ENCODE measurements at regions not wholly inside any gene's neighbourhood (a gene's known extent, or its start where the extent isn't known, plus 50 kb on each side); places are given as distances from the start of the nearest gene placed in this dataset.

DNA sequence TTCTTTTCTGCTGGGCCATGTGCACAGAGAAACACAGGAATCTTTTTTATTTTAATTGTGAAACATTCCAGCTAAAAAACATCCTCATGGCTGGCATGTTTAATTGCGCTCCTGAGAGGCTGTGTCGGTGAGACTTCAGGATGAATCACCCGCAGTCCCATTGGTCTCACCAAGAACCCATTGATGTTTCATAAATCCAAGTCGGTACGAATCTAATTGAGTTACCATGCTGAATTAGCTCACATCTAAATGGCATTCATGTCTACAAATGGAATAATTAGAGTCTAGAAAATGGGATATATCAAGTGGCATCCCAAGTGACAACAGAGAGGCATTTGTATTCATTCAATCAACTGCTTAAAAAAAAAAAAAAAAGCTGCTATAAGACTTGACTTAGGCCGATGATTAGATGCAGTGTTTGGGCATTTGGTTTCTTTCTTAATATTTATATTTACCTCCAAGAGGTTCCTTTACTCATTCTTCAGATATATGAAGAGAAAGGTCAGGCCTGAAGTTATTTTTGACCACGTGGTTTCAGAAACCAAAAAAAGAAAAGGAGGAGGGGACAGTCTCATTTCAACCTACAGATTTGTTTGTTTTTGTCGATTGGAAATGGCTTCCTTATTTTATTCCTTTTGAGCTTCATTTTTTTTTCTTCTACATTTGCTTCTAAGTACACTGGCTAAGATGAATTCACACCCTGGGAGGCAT, 79.1 kb upstream of the FOXB1 start:
- intact Hi-C loops (cut with DNase I; ENCODE audit: low total_unique reads): no loop called here
- 73 to 80% (median 76%) methylated on average over 8 of the region's 8 CpGs for WGBS, 5 donors
- no peak for DNase-seq
- Histone ChIP-seq H3K27ac (no peak overlapping the region), H3K9me3 (no peaks in the 10 kb centered on the region), H3K27me3 (peaks cover 0 to 26% (median 0%) of the 10 kb centered on the region in 3 donors), H3K36me3 (no peaks in the 10 kb centered on the region), H3K4me3 (no peak overlapping the region), H3K4me1 (no peaks in the 10 kb centered on the region)
- TF ChIP-seq POLR2A (IDR thresholded peaks at IDR 0.05): no peak

DNA sequence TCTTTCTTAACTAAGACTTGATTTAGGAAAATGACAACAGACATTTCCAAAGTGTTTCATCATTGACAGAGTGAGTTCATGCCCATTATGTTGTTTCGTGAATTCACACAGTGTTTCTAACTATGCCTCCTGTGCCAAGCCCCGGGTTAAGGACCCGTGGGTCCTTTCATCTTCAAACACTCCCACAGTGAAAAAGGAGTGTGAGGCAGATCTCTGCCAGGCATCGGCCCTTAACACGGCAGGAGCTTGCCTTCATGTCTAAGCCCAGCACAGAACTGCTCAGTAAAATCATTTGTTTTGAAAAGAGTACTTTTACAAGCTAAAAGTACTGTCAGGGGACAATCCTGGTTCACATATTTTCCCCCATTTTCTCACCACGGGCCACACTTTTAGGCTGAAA, 80.0 kb upstream of the FOXB1 start:
- intact Hi-C loops (cut with DNase I; ENCODE audit: low total_unique reads): no loop called here
- WGBS, 5 donors: 56 to 72% (median 68%) methylated on average over 6 of the region's 6 CpGs
- Histone ChIP-seq H3K36me3 (no peaks in the 10 kb centered on the region), H3K9me3 (no peaks in the 10 kb centered on the region), H3K4me1 (no peaks in the 10 kb centered on the region), H3K27me3 (peaks cover 0 to 17% (median 0%) of the 10 kb centered on the region in 3 donors), H3K4me3 (no peak overlapping the region), H3K27ac (no peak overlapping the region)
- TF ChIP-seq POLR2A (IDR thresholded peaks at IDR 0.05) (no peak), EP300 (IDR thresholded peaks at IDR 0.05) (no peak), POLR2AphosphoS5 (IDR thresholded peaks at IDR 0.05) (no peak)
- TF ChIP-seq, protein P1, sequence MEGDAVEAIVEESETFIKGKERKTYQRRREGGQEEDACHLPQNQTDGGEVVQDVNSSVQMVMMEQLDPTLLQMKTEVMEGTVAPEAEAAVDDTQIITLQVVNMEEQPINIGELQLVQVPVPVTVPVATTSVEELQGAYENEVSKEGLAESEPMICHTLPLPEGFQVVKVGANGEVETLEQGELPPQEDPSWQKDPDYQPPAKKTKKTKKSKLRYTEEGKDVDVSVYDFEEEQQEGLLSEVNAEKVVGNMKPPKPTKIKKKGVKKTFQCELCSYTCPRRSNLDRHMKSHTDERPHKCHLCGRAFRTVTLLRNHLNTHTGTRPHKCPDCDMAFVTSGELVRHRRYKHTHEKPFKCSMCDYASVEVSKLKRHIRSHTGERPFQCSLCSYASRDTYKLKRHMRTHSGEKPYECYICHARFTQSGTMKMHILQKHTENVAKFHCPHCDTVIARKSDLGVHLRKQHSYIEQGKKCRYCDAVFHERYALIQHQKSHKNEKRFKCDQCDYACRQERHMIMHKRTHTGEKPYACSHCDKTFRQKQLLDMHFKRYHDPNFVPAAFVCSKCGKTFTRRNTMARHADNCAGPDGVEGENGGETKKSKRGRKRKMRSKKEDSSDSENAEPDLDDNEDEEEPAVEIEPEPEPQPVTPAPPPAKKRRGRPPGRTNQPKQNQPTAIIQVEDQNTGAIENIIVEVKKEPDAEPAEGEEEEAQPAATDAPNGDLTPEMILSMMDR (IDR thresholded peaks at IDR 0.05): no peak
- DNase-seq: no peak

GRCh38 chr15:59923508-59923907, 80.6 kb upstream of the FOXB1 start:
- no peaks in the 10 kb centered on the region for H3K4me1 ChIP-seq
- intact Hi-C loops (cut with DNase I; ENCODE audit: low total_unique reads): no loop called here
- no peak overlapping the region for H3K27ac ChIP-seq
- no peaks in the 10 kb centered on the region for H3K36me3 ChIP-seq
- TF ChIP-seq, protein P1 (IDR thresholded peaks at IDR 0.05): no peak
- TF ChIP-seq POLR2A (IDR thresholded peaks at IDR 0.05) (no peak), POLR2AphosphoS5 (IDR thresholded peaks at IDR 0.05) (no peak), EP300 (IDR thresholded peaks at IDR 0.05) (no peak)
- no peak for DNase-seq
- no peaks in the 10 kb centered on the region for H3K9me3 ChIP-seq
- WGBS, 5 donors: 86 to 91% (median 88%) methylated on average over 4 of the region's 4 CpGs
- peaks cover 0 to 16% (median 0%) of the 10 kb centered on the region in 3 donors for H3K27me3 ChIP-seq
- no peak overlapping the region for H3K4me3 ChIP-seq

- WGBS, 5 donors: 74 to 78% (median 75%) methylated on average over 11 of the region's 11 CpGs
- Histone ChIP-seq H3K4me3 (no peak overlapping the region), H3K36me3 (no peaks in the 10 kb centered on the region), H3K27me3 (peaks cover 0 to 9% (median 0%) of the 10 kb centered on the region in 3 donors), H3K9me3 (no peaks in the 10 kb centered on the region), H3K4me1 (no peaks in the 10 kb centered on the region), H3K27ac (no peak overlapping the region)
- DNase-seq: no peak
- intact Hi-C loops (cut with DNase I; ENCODE audit: low total_unique reads): loop anchor here (5.0 kb wide), 1 partner anchor 263 kb away; no protein-coding TSS in a partner anchor
- TF ChIP-seq EP300 (IDR thresholded peaks at IDR 0.05) (no peak), POLR2A (IDR thresholded peaks at IDR 0.05) (no peak), POLR2AphosphoS5 (IDR thresholded peaks at IDR 0.05) (no peak)
- TF ChIP-seq, protein P1 (IDR thresholded peaks at IDR 0.05): no peak
Measured at GRCh38 chr15:59918994-59919951, 84.8 kb upstream of the FOXB1 start.
